ENCODE measurements at regions not wholly inside any gene's neighbourhood (a gene's known extent, or its start where the extent isn't known, plus 50 kb on each side); places are given as distances from the start of the nearest gene placed in this dataset.

DNA sequence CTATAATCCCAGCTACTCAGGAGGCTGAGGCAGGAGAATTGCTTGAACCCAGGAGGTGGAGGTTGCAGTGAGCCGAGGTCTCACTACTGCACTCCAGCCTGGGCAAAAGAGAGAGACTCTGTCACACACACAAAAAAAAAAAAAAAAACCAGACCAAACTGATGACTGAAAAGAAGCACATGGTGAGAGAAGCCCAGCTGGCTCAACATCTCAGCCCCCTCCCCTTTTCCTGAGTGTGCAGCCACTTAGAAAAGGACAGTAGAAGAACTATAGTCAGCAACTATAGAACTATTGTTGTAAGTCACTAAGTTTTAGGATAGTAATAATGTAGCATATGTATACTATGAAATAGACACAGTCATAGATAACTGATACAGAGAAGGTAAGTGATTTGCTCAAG is 87.2 kb upstream of the RALGPS2 start:
- TF ChIP-seq, protein P1, sequence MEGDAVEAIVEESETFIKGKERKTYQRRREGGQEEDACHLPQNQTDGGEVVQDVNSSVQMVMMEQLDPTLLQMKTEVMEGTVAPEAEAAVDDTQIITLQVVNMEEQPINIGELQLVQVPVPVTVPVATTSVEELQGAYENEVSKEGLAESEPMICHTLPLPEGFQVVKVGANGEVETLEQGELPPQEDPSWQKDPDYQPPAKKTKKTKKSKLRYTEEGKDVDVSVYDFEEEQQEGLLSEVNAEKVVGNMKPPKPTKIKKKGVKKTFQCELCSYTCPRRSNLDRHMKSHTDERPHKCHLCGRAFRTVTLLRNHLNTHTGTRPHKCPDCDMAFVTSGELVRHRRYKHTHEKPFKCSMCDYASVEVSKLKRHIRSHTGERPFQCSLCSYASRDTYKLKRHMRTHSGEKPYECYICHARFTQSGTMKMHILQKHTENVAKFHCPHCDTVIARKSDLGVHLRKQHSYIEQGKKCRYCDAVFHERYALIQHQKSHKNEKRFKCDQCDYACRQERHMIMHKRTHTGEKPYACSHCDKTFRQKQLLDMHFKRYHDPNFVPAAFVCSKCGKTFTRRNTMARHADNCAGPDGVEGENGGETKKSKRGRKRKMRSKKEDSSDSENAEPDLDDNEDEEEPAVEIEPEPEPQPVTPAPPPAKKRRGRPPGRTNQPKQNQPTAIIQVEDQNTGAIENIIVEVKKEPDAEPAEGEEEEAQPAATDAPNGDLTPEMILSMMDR (IDR thresholded peaks at IDR 0.05; ENCODE audit: unreplicated experiment): no peak
- no peaks in the 10 kb centered on the region for H3K4me1 Mint-ChIP-seq (ENCODE audit: unreplicated experiment)
- no peak for DNase-seq (ENCODE audit: low spot score)
- no peak overlapping the region for H3K4me3 Mint-ChIP-seq (ENCODE audit: unreplicated experiment)
- H3K27me3 Mint-ChIP-seq (ENCODE audit: unreplicated experiment): no peaks in the 10 kb centered on the region
- H3K9me3 Mint-ChIP-seq (ENCODE audit: unreplicated experiment): no peaks in the 10 kb centered on the region
- no peak overlapping the region for H3K27ac Mint-ChIP-seq (ENCODE audit: unreplicated experiment)
- no peaks in the 10 kb centered on the region for H3K36me3 Mint-ChIP-seq (ENCODE audit: low read depth, unreplicated experiment)

DNA sequence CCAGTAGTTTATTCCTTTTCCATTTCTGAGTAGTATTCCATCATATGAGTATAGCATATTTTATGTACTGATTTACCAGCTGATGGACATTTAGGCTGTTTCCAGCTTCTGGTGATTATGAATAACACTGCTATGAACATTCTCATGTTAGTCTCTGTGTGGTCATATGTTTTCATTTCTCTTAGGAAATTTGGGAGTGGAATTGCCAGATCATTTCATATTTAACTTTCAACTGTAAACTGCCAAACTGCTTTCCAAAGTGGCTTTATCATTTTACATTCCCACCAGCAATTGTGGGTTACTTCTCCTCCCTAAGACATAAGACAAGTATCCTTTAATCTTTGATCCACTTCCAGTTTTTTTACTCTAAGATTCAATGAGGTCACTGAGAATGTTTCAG is 85.7 kb upstream of the RALGPS2 start:
- Mint-ChIP-seq H3K4me1 (ENCODE audit: unreplicated experiment) (no peaks in the 10 kb centered on the region), H3K27me3 (ENCODE audit: unreplicated experiment) (no peaks in the 10 kb centered on the region), H3K36me3 (ENCODE audit: low read depth, unreplicated experiment) (no peaks in the 10 kb centered on the region), H3K4me3 (ENCODE audit: unreplicated experiment) (no peak overlapping the region), H3K9me3 (ENCODE audit: unreplicated experiment) (no peaks in the 10 kb centered on the region), H3K27ac (ENCODE audit: unreplicated experiment) (no peak overlapping the region)
- DNase-seq (ENCODE audit: low spot score): no peak
- TF ChIP-seq, protein P1 (IDR thresholded peaks at IDR 0.05; ENCODE audit: unreplicated experiment): no peak

DNA sequence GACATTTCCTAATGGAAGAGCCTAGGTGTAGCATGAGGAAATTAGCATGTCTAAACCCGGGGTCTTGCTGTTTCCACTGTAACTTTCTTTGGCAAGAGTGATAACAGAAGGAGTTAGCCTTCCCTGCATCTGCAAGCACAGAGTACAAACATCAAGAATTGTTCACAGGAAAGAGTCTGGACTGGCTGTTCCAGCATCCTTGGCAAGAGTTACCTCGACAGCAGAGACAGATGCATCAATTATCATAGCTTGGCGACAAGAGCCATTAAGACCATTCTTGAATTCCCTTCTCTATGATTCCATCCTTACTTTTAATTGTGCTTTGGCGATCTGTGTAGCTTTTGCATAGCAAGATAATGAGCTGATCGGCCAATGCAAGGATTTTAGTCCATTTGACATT is 82.8 kb upstream of the RALGPS2 start:
- H3K36me3 Mint-ChIP-seq (ENCODE audit: low read depth, unreplicated experiment): no peaks in the 10 kb centered on the region
- H3K9me3 Mint-ChIP-seq (ENCODE audit: unreplicated experiment): no peaks in the 10 kb centered on the region
- DNase-seq (ENCODE audit: low spot score): no peak
- no peak overlapping the region for H3K4me3 Mint-ChIP-seq (ENCODE audit: unreplicated experiment)
- no peaks in the 10 kb centered on the region for H3K27me3 Mint-ChIP-seq (ENCODE audit: unreplicated experiment)
- TF ChIP-seq, protein P1 (IDR thresholded peaks at IDR 0.05; ENCODE audit: unreplicated experiment): no peak
- H3K27ac Mint-ChIP-seq (ENCODE audit: unreplicated experiment): no peak overlapping the region
- H3K4me1 Mint-ChIP-seq (ENCODE audit: unreplicated experiment): no peaks in the 10 kb centered on the region

DNA sequence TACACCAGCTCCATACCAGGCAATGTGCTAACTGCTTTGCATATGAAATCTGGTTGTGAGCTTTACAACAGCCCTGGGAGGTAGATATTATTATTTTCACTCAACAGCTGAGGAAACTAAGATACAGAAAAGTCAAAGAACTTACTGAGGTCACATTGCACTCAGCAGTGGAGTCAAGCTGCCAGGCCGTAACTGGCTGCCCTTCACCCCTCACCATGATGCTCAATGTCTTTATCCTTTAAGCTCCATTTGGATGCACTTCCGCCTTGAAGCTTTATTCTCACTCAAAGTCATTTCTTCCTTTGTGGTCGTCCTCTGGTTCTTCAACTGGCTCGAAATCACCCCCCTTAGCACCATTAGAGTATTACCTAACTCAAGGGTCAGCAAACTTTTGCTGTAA is 81.7 kb upstream of the RALGPS2 start:
- no peak overlapping the region for H3K27ac Mint-ChIP-seq (ENCODE audit: unreplicated experiment)
- H3K4me3 Mint-ChIP-seq (ENCODE audit: unreplicated experiment): no peak overlapping the region
- no peaks in the 10 kb centered on the region for H3K27me3 Mint-ChIP-seq (ENCODE audit: unreplicated experiment)
- no peaks in the 10 kb centered on the region for H3K9me3 Mint-ChIP-seq (ENCODE audit: unreplicated experiment)
- no peaks in the 10 kb centered on the region for H3K4me1 Mint-ChIP-seq (ENCODE audit: unreplicated experiment)
- H3K36me3 Mint-ChIP-seq (ENCODE audit: low read depth, unreplicated experiment): no peaks in the 10 kb centered on the region
- DNase-seq (ENCODE audit: low spot score): no peak
- TF ChIP-seq, protein P1 (IDR thresholded peaks at IDR 0.05; ENCODE audit: unreplicated experiment): no peak

DNA sequence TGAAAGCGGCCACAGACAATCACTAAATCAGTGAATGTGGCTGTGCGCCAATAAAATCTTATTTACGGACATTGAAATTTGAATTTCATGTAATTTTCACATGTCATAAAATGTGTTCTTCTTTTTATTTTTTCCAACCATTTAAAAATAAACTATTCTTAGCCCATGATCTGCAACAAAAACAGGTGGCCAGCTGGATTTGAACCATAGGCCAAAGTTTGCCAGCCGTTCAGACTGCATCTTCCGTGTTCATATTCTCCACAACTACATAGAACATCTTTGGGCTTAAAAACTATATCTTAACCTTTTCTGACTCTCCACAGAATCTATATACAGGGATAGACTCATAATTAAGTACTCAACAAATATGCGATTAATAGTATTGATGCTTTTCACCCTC is 81.2 kb upstream of the RALGPS2 start:
- TF ChIP-seq, protein P1 (IDR thresholded peaks at IDR 0.05; ENCODE audit: unreplicated experiment): no peak
- Mint-ChIP-seq H3K27ac (ENCODE audit: unreplicated experiment) (no peak overlapping the region), H3K9me3 (ENCODE audit: unreplicated experiment) (no peaks in the 10 kb centered on the region), H3K4me3 (ENCODE audit: unreplicated experiment) (no peak overlapping the region), H3K4me1 (ENCODE audit: unreplicated experiment) (no peaks in the 10 kb centered on the region), H3K27me3 (ENCODE audit: unreplicated experiment) (no peaks in the 10 kb centered on the region), H3K36me3 (ENCODE audit: low read depth, unreplicated experiment) (no peaks in the 10 kb centered on the region)
- DNase-seq (ENCODE audit: low spot score): no peak

All from endothelial cell (in vitro differentiated cells).